Erythroblast (primary cell): ENCODE measurements at regions not wholly inside any gene's neighbourhood (a gene's known extent, or its start where the extent isn't known, plus 50 kb on each side); places are given as distances from the start of the nearest gene placed in this dataset.

Experiments used
- GATA1 ChIP-seq: IDR thresholded peaks from 2 replicates; pipeline ENCODE4 v1.6.1; 2011; ENCODE audit warnings: low read depth, mild to moderate bottlenecking, control low read depth, low read length, moderate library complexity
- POLR2A ChIP-seq: IDR thresholded peaks from 2 replicates; pipeline ENCODE4 v1.6.1; 2011; ENCODE audit warnings: mild to moderate bottlenecking, low read length

GRCh38 chr3:99269606-99270351, 368.3 kb upstream of the DCBLD2 start:
- TF ChIP-seq POLR2A, result no peak
- TF ChIP-seq GATA1, result no peak
